ENCODE measurements at regions not wholly inside any gene's neighbourhood (a gene's known extent, or its start where the extent isn't known, plus 50 kb on each side); places are given as distances from the start of the nearest gene placed in this dataset.

DNA sequence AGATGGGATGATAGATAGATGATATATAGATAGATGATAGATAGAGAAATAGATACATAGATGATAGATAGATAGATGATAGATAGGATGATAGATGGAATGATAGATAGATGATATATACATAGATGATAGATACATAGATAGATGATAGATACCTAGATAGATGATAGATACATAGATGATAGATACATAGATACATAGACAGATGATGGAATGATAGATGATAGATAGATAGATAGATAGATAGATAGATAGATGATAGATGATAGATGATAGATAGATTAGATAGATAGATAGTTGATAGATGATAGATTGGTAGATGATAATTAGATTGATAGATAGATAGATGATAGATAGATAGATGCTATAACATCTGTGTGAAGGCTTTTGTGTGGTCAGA is 201.7 kb upstream of the RAB4A start:
- no peak for DNase-seq

DNA sequence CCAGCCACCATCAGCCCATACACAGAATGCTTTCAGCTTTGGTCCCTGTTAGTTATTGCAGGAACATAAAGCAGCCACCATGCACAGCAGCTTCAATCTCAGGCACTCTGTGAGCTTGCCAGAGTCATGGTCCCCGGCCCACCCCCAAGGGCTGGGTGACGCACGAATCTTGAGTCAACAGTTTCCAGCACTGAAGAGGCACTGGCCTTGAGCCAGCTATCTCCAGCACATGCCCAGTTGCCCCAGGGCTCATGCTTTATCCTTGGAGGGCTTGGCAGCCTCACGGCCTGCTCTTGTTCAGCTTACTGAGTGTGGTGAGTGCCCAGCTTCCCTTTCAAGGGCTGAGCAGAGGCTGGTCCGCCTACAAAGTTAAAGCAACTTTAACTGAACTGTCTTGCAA is 200.7 kb upstream of the RAB4A start:
- DNase-seq = no peak

DNA sequence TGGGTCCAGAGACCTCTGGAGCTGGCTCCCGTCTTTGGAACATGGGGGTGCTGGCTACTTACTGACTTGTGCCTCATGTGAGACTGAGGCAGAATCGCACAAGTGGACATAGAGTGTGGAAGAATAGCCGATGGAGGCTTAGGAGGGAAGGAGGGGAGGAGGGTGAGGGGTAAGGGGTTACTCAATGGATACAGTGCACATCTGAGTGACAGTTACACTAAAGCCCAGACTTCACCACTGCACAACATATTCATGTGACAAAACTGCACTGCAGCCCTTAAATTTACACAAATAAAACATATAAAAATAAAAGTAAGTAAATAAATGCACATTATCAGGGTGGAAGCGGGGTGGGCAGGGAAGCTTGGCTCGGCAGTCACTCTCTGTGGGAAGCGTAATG is 197.7 kb upstream of the RAB4A start:
- DNase-seq = no peak

DNA sequence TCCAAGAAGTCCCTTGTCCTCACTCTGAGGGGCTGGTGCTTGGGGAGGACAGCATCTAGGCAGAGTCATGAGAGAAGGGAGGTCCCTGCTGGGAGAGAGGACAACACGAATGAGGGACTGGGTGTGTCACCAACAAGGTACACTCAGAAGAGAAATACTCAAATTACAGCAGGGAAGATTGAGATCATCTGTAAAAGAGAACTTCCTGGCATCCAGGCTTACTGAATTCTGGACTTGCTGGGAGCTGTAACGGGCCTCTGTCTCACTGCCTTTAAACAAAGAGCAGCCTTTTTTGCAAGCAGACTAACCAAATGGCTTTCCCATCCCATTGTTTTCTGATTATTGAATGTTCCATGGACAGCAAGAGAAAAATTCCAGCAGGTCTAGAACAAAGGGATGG is 195.7 kb upstream of the RAB4A start:
- DNase-seq = no peak

DNA sequence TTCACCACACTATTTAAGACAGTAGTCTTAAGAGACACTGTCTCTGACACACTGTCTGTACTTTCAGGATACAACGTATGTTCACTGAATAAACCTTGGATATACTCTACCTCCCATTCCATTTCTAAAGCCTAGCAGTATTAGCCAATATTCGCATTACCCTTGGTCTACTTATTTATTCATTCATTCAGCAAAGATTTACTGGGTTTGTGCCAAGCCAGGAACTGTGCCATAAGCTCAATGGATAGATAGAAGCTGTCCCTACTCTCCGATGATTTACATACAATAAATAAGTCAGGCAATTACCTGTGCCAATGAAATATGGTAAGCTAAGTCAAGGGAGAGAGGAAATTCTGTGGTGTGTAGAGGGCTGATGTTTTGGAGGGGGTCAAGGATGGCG is 195.2 kb upstream of the RAB4A start:
- no peak for DNase-seq

DNA sequence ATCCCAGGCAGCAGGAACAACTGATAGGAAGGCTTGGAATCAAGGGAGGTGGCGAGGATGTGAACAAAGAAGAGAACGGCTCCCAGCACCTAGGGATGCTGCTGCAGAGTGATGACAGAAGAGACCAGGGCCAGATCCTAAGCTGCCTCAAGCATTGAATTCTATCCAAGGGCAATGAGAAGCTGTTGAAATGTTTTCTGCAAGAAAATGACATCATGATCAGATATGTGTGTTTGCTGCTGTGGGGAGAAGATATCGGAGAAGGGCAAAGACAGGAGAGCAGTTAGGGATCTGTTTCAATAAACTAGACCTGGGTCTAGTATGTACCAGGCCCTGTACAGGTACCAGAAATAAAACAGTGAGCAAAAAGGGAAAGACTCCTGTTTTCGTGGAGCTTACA is 194.7 kb upstream of the RAB4A start:
- DNase-seq = no peak

DNA sequence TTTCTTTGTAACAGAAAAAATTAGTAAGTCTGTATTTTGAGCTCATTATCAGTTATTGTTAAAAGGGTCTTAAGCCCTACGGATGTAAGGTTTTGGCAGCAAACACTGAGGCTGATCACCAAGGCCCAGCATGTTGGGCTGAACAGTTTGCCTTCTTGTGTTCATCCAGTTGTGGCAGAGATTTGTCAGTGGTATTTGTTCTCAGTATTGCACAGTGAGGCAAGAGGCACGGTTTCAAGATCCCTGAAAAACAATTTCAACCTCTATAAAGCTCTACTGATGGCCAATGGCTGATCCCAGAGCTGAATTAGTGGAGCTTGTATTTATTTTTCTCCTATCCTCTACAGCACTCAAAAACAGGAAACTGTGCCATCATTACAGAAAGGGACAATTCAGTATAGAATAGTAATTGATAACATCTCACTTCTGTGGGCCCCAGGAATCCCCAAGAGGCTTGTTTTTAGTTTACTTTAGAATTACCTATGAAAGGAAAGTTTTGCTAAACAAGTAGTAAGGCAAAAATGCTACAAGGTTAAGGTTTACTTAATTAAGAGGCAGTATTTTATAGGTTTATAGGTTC is 191.8 kb upstream of the RAB4A start:
- no peak for DNase-seq

DNA sequence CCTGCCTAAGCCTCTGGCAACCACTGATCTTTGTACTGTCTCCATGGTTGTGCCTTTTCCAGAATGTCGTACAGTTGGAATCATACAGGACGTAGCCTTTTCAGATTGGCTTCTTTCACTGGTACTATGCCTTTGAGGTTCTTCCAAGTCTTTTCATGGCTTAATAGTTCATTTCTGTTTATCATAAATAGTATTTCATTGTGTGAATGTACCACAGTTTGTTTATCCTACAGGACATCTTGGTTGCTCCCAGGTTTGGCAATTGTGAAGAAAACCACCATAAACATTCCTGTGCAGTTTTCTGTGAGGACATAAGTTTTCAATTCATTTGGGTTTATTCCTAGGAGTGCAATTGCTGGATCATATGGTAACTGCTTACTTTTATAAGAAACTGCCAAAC is 190.6 kb upstream of the RAB4A start:
- no peak for DNase-seq

DNA sequence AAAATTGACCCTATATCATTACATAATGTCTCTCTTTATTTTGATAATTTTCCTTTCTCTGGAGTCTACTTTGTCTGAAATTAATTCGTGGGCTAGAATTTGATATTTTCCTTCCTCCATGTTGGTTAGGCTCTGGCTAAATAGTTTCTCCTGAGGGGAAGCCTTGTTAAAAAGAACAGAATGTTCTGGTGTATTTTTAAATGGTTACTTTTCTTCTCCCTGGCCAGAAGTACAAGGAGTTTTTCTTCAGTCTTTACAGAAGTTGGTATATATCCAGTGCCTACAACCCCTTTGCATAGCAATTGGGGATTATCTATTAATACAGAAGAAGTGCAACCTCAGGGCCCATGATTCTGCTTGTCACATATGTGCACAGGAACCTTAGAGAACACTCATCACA is 185.6 kb upstream of the RAB4A start:
- no peak for DNase-seq

DNA sequence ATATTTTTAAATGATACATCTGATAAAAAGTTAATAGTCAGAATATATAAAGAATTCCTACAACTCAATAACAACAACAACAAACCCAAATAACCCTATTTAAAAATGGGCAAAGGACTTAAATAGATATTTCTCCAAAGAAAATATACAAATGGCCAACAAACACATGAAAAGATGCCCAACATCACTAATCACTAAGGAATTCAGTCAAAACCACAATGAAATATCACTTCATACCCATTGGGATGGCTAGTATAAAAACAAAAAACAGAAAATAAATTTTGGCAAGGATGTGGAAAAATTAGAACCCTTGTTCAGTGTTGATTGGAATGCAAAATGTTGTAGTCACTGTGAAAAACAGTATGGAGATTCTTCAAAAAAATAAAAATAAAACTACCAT is 184.8 kb upstream of the RAB4A start:
- DNase-seq = no peak

DNA sequence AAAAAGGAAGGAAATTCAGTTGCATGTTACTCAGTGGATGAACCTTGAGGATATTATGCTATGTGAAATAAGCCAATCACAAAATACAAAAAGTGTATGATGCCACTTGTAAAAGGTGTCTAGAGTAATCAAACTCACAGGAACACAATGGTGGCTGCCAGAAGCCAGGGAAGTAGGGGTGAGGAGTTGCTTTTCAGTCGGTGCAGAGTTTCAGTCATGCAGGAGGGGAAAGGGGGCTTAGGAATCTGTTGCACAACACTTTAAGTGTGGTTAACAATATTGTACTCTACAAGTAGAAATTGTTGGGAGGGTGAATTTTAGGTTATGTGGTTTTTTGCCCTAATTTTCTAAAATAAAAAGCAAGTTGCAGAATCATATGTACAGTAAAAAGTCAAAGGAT is 184.2 kb upstream of the RAB4A start:
- DNase-seq = no peak

DNA sequence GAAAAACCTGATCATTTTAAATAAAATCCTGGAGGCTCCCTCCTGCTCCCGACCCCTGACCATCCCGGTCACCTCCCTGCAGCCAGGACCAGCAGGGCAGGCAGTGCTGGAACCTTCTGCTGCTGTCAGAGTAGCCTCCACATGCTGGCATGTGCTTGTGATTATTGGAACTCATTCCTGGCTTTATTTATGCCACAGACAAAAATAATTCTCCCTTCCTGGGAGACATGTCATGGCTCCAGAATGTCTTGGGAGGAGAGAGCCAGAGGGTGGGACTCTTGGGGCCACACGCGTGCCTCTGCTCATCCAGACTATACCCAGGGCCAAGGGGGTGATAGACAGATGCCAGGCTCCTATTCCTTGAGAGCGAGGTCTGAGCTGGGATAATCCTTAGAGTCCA is 183.6 kb upstream of the RAB4A start:
- DNase-seq = no peak

DNA sequence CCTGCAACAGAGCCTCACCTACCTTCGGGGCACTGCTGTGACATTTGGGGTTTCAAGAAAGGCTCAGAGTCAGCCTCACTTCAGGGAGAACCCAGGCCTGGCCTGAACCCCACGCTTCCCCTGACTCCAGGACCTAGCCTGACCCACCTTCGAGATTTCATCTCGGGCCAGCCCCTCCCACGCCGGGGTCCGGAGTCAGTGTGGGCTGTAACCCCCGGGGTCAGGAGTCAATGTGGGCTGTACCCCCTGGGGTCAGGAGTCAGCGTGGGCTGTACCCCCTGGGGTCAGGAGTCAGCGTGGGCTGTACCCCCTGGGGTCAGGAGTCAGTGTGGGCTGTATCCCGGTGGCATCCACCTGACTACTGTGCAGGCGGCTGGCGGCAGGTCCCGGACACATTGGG is 183.0 kb upstream of the RAB4A start:
- DNase-seq = no peak

DNA sequence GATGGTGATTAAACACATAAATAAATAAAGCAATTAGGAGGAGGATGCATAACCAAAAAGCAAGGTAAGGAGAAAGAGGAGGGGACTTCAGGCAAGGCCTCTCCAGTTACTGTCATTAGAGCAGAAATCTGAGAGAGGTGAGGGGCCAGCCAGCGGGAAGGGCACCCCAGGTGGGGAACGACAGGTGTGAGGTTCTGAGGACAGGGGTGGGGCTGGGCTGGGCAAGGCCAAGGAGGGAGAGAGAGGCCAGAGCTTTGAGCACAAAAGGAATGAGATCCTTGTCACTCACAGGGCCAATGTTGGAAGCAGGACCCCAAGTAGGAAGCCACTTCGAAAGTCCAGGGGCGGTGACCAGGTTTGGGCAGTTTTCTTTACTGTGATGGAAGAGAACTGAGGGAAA is 182.2 kb upstream of the RAB4A start:
- no peak for DNase-seq

DNA sequence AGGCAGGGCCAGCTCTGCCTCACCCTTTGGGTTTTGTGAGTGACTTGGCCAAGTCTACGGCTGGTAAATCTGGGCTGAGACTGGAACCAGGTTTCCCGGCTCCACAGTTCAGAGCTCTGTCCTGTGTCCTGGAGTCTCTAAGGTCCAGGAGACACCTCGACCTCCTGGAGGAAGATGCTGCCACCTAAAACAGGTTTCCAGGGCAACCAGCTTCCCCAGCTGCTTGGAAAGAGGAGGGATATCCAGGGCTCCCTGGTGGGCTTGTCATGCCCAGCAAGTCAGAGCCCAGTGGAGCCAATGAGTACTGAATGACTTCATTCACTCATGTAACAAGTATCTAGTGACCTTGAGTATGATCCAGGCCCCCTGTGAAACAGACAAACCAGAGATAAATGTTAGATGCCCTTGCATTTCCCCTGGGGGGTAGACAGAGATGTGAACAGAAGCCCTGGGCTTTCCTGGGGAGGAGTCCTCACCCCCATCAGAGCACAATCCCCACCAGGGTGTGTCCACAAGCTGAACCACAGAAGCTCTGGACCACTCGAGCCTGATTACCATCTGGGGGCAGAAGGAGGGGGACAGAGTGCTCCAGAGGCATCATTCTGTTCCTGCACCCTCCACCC is 181.2 kb upstream of the RAB4A start:
- no peak for DNase-seq

DNA sequence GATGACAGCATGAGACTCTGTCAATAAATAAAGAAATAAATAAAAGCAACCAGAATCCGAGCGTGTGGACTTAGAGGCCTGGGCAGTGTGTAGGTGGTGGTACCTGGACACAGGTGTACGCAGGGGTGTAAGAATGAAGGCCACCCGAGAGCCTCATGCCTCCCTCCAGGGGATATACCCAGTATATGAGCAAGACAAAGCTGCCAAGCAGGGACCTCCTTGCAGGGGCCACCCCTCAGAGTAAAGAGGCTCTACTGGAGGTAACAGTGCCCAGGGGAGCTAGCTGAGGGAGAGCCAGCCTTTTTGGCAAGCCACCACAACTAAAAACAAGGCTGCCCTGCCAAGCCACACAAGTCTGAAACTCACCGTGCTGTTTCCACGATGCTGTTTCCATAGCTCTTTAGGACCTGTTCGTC is 179.2 kb upstream of the RAB4A start:
- DNase-seq = no peak

DNA sequence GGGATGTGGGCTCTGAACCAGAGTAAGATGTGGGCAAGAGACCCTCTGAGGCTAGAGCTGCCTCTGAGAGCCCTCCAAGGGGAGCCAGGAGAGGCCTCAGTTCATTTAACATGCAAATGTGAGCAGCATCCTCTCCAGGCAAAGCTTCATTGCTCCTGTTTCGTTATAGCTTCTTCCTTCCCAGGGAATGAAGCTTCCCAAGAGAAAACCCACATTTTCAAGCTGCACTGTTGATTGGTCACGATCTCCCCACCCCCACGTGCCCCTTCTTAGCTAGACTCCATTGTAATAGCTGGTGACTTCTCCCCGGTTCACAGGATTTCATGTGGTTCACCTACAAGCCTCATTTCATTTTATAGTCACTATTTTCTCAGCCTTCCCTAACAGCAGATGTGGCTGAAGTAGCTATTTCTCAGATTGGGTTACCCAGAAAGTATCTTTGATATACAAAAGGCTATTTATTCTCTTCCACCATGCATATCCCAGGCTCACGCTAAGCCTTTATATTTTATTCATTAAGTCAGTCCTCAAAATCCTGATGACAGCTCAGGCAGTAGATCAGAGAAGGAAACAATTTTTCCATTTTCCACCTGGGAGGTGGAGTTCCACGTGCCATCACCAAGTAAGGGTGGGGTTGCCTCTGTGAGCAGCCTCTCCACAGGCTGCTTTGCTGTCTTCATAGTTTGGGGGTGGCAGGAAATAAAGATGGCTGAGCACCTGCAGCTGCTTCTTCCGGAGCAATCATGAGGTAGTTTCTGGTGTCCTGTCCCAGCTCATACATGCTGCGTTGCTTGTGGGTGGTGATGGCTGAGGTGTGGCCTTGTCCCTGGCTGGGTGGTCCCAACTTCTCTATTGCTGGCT is 178.3 kb upstream of the RAB4A start:
- DNase-seq = no peak

DNA sequence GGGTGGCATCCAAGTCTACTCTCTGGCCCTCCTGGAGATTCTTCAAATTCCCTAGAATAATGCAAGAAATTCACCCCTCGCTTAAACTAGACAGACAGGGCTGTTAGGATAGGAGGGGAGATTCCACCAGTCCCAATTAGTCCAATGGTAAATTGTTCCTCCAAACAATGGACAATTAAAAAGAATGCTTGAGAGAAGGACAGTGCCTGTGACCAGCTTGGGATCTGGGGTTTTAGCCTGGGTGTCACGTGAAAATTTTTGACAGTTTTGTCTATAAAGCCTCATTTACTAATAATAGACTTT is 177.7 kb upstream of the RAB4A start:
- DNase-seq = no peak

DNA sequence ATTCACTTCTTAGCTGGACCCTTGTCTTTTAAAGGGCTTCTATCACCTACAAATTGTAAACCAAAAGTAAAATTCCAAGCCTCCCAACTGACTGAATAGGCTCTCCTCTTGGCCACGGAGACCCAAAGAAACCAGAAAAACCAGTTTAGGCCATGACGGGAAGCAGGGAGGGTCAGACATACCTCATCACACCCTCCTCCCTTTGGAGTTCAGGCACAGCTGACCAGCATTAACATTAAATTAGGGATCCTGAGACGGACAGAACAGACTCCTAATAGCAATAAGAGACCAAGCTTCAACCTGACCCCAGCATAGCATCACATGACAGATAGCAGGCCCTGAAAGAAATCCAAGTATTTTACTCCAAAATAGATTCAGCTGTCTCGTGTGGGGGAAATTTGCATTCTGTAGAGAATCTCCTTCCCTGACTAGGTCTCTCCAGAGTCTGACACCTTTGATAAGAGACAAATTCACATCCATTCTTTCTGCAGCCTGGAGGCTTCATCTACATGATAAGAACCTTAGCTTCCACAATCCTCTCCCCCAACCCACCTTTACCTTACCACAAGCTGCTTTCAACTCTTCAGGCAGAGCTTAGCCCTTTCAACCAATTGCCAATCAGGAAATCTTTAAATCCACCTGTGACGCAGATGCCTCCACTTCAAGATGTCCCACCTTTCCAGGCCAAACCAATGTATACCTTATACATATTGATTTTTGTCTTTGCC is 177.1 kb upstream of the RAB4A start:
- DNase-seq = no peak

DNA sequence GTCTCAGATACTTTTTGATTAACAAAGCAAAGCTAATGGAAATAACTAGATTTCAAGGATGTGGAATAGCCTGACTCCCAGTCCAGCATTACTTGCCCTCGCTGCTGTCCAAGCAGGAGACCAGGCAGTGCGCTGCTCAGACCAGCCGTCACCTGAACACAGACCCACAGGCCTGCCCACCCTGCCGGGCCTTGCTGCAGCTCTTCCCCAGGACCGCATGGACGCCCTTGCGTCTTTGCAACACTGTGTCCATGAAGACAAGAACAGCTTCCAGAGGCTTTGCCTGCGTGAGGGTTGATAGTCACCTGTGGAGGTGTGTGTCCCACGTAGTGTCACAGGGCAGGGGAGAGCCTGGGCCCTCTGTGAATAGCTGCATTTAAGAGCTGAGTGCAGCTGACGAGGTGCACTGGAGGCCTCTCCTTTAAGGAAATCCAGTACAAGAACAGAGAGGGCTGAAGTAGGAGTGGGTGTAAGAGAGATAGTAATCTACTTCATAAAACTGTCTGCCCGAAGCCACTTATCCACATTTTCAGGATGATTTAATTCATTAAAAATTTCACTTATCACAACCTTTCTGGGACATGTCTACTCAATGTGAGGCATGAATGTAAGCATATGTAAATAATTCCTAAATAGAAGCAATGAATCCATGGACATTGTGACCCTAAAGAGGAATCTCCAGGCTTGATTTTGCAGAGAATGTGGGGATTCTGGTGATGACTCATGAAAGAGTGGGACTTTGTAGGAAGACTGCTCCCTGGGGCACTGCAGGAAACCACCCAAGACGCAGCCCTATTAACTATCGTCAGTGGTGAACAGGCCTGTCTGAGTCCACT is 176.2 kb upstream of the RAB4A start:
- no peak for DNase-seq

DNA sequence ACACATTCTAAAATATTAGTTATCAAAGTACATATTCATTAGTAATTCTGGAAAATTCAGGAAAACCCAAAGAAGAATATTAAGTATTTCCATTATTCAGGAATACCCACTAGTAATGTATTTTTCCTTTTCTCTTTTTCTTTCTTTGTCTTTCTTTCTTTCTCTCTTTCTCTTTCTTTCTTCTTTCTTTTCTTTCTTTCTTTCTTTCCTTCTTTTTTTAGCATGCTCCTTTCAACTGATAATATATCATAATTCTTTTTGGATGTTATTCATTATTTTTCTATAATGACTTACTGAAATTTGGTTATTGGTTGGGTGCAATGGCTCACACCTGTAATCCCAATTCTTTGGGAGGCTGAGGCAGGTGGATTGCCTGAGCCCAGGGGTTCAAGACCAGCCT is 175.6 kb upstream of the RAB4A start:
- no peak for DNase-seq

DNA sequence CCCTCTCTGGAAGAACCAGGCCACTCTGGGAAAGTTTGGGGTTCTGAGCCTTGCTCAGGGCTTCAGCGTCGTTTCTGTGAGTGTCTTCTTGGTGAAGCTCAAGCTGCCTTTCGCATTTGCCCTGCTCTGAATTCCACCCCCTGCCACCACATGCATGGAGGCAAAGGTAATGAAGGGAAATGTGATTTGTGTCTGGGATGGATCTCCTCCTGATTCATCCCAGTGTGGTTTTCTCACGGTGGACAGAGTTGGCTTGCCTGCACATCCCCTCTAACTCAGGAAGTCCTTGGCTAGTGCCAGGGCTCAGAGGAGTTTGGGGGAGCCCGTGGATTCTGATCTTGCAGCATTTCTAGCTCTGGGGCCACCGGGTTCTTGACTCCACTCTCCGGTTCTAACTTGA is 173.6 kb upstream of the RAB4A start:
- no peak for DNase-seq

DNA sequence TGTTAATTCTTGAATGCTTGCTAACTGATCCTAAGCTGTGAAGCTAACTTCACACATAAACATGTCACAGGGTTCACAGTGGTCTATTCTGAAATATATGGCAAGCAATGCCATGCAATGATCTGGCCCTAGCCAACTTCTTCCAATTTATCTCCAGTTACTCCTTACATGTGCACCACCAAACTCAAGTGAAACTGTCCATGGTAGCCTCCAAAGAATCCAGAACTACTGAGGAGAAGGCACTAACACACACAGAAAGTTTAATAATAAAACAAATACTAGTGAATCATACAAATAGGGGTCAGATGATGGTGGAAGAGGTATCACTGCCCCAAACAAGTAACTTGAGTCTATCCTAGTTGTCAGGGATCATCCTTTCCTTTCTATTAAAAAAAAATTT is 172.6 kb upstream of the RAB4A start:
- DNase-seq = no peak
